ENCODE measurements at regions not wholly inside any gene's neighbourhood (a gene's known extent, or its start where the extent isn't known, plus 50 kb on each side); places are given as distances from the start of the nearest gene placed in this dataset.

GRCh38 chrX:11944501-11944900 is 186.5 kb downstream of the MSL3 start:
- TF ChIP-seq EP300 (IDR thresholded peaks at IDR 0.05; ENCODE audit: borderline replicate concordance) (no peak), TCF12 (IDR thresholded peaks at IDR 0.05; ENCODE audit: low read depth) (no peak)

All from Ishikawa (cell line).